ENCODE measurements at regions not wholly inside any gene's neighbourhood (a gene's known extent, or its start where the extent isn't known, plus 50 kb on each side); places are given as distances from the start of the nearest gene placed in this dataset.
"Not testable (repeated sequence)": the region's sequence is repeated elsewhere in the genome, so short reads cannot be mapped to it uniquely, and the experiment has no call there.

GRCh38 chr20:17873410-17874270, 95.0 kb downstream of the SNX5 start:
- no peak for DNase-seq (ENCODE audit: low read depth)

GRCh38 chr20:17872959-17873358, 95.6 kb downstream of the SNX5 start:
- no peak for DNase-seq (ENCODE audit: low read depth)

- DNase-seq (ENCODE audit: low read depth) = no peak
Measured at GRCh38 chr20:17872434-17872833, 96.2 kb downstream of the SNX5 start.

GRCh38 chr20:17871886-17872285, 96.7 kb downstream of the SNX5 start:
- no peak for DNase-seq (ENCODE audit: low read depth)

GRCh38 chr20:17871181-17871580, 97.4 kb downstream of the SNX5 start:
- no peak for DNase-seq (ENCODE audit: low read depth)

GRCh38 chr20:17870086-17870740, 98.4 kb downstream of the SNX5 start:
- no peak for DNase-seq (ENCODE audit: low read depth)

- DNase-seq (ENCODE audit: low read depth) = no peak
Measured at GRCh38 chr20:17869295-17869994, 99.1 kb downstream of the SNX5 start.

- DNase-seq (ENCODE audit: low read depth) = no peak
Measured at GRCh38 chr20:17868700-17869231, 99.8 kb downstream of the SNX5 start.

- no peak for DNase-seq (ENCODE audit: low read depth)
Measured at GRCh38 chr20:17868151-17868550, 100.4 kb downstream of the SNX5 start.

- no peak for DNase-seq (ENCODE audit: low read depth)
Measured at GRCh38 chr20:17867131-17867925, 101.3 kb downstream of the SNX5 start.

GRCh38 chr20:17866234-17867001, 102.2 kb downstream of the SNX5 start:
- no peak for DNase-seq (ENCODE audit: low read depth)

GRCh38 chr20:17863577-17864292, 104.9 kb downstream of the SNX5 start:
- DNase-seq (ENCODE audit: low read depth) = no peak

- no peak for DNase-seq (ENCODE audit: low read depth)
Measured at GRCh38 chr20:17863209-17863576, 105.4 kb downstream of the SNX5 start.

- DNase-seq (ENCODE audit: low read depth) = no peak
Measured at GRCh38 chr20:17862171-17862570, 106.4 kb downstream of the SNX5 start.

- not testable (repeated sequence) for DNase-seq (ENCODE audit: low read depth)
Measured at GRCh38 chr20:17861620-17862019, 107.0 kb downstream of the SNX5 start.

- DNase-seq (ENCODE audit: low read depth) = no peak
Measured at GRCh38 chr20:17860301-17861197, 108.0 kb downstream of the SNX5 start.

- no peak for DNase-seq (ENCODE audit: low read depth)
Measured at GRCh38 chr20:17859616-17860232, 108.9 kb downstream of the SNX5 start.

GRCh38 chr20:17859002-17859615, 109.5 kb downstream of the SNX5 start:
- no peak for DNase-seq (ENCODE audit: low read depth)
